B cell (primary cell): ENCODE measurements at regions not wholly inside any gene's neighbourhood (a gene's known extent, or its start where the extent isn't known, plus 50 kb on each side); places are given as distances from the start of the nearest gene placed in this dataset.

ENCODE experiments used
- ATAC-seq: fragments of 200-7000 bp; cut with Tn5 transposase; one replicate; pipeline ENCODE4 v1.10.0; 2021; ENCODE audit warnings: low read depth, mild to moderate bottlenecking, moderate number of reproducible peaks, moderate library complexity
- CTCF ChIA-PET: fragments of 350-600 bp; sonication (Branson Sonifier 250); formaldehyde crosslinking; loops from one replicate; lab custom pipeline; 2021; ENCODE audit warnings: antibody characterized with exemption, inconsistent platforms; lab: Charles Lee
- POLR2A ChIA-PET: fragments of 350-600 bp; sonication (Branson Sonifier 250); formaldehyde crosslinking; loops from one replicate; lab custom pipeline; 2021; ENCODE audit warnings: antibody characterized with exemption; lab: Charles Lee
- DNase-seq: peaks from one replicate; pipeline ENCODE4 v3.0.0; 2013
- H2AFZ ChIP-seq: 2 replicates; pipeline ENCODE4 v1.6.1; 2012; ENCODE audit warnings: mild to moderate bottlenecking, low read depth, low read length; ENCODE audit not compliant: insufficient read depth, poor library complexity, severe bottlenecking
- H3K27ac ChIP-seq, 2 donors: 1 replicate in 1 of 2; 2 replicates in 1 of 2; pipeline ENCODE4 v1.5.1; 2012 to 2013; ENCODE audit warnings: low read length in 2 of 2, mild to moderate bottlenecking in 2 of 2, moderate library complexity in 1 of 2
- H3K27me3 ChIP-seq, 4 experiments: fragments of 200-600 bp in 1 of 4; sonication (generic) in 1 of 4; replicated peaks in 1 of 4; 1 replicate in 2 of 4; 2 replicates in 2 of 4; pipeline versions ENCODE4 v1.6.1 to v1.7.0; 2013 to 2016; ENCODE audit warnings: low read length in 3 of 4, mild to moderate bottlenecking in 2 of 4, mixed read lengths in 1 of 4, moderate library complexity in 1 of 4; ENCODE audit not compliant: insufficient read depth in 4 of 4, control insufficient read depth in 3 of 4; ENCODE audit errors: control extremely low read depth in 1 of 4
- H3K36me3 ChIP-seq, 2 experiments: replicated peaks in 1 of 2; 1 replicate in 1 of 2; 2 replicates in 1 of 2; pipeline versions ENCODE4 v1.6.1 to v1.7.1; 2013; ENCODE audit warnings: low read length in 1 of 2; ENCODE audit not compliant: insufficient read depth in 2 of 2, control insufficient read depth in 1 of 2; ENCODE audit errors: control extremely low read depth in 1 of 2, extremely low read depth in 1 of 2
- H3K4me1 ChIP-seq, 2 donors: fragments of 200-600 bp in 1 of 2; sonication (generic) in 1 of 2; 1 replicate in 1 of 2; 2 replicates in 1 of 2; pipeline versions ENCODE4 v1.5.1 to v1.6.1; 2013 to 2017; ENCODE audit warnings: low read length in 2 of 2; ENCODE audit not compliant: control insufficient read depth in 2 of 2, insufficient read depth in 2 of 2
- H3K4me2 ChIP-seq: replicated peaks from 2 replicates; pipeline ENCODE3; 2012; ENCODE audit warnings: mild to moderate bottlenecking, low read depth, low read length; ENCODE audit not compliant: poor library complexity, severe bottlenecking
- H3K4me3 ChIP-seq, 5 experiments: fragments of 200-600 bp in 1 of 5; sonication (generic) in 1 of 5; 1 replicate in 3 of 5; 2 replicates in 2 of 5; pipeline versions ENCODE4 v1.5.1 to v1.7.0; 2011 to 2016; ENCODE audit warnings: low read length in 4 of 5, mild to moderate bottlenecking in 4 of 5, low read depth in 2 of 5, control low read depth in 1 of 5, moderate library complexity in 1 of 5; ENCODE audit not compliant: insufficient read depth in 1 of 5; ENCODE audit errors: control extremely low read depth in 1 of 5, extremely low read depth in 1 of 5
- H3K79me2 ChIP-seq: fragments of 200-600 bp; sonication (generic); one replicate; pipeline ENCODE4 v1.6.0; 2016; ENCODE audit warnings: low read length; ENCODE audit not compliant: control insufficient read depth, insufficient read depth
- H3K9ac ChIP-seq: fragments of 200-600 bp; sonication (generic); 2 replicates; pipeline ENCODE4 v1.6.1; 2017; ENCODE audit warnings: mild to moderate bottlenecking, low read length, moderate library complexity
- H3K9me3 ChIP-seq, 3 donors: one replicate each; pipeline versions ENCODE4 v1.6.1 to v1.7.1; 2013; ENCODE audit warnings: low read length in 2 of 3; ENCODE audit not compliant: control insufficient read depth in 2 of 3, insufficient read depth in 1 of 3; ENCODE audit errors: control extremely low read depth in 1 of 3
- H4K20me1 ChIP-seq: 2 replicates; pipeline ENCODE4 v1.6.0; 2012; ENCODE audit warnings: mild to moderate bottlenecking, low read length; ENCODE audit not compliant: insufficient read depth, control insufficient read depth, poor library complexity, severe bottlenecking
- H3K27ac Mint-ChIP-seq: one replicate; pipeline ENCODE4 v1.8.0; 2021; ENCODE audit warnings: mixed read lengths
- H3K27me3 Mint-ChIP-seq: one replicate; pipeline ENCODE4 v1.8.0; 2021; ENCODE audit warnings: mixed read lengths
- H3K4me1 Mint-ChIP-seq: one replicate; pipeline ENCODE4 v1.8.0; 2021; ENCODE audit warnings: mixed read lengths
- H3K4me3 Mint-ChIP-seq: one replicate; pipeline ENCODE4 v1.8.0; 2021; ENCODE audit warnings: mixed read lengths
- H3K9me3 Mint-ChIP-seq: one replicate; pipeline ENCODE4 v1.8.0; 2022; ENCODE audit warnings: mixed read lengths; ENCODE audit not compliant: insufficient read depth
- CTCF ChIP-seq: fragments of 200-600 bp; IDR thresholded peaks from one replicate; pipeline ENCODE4 v1.8.0; 2022; ENCODE audit warnings: antibody characterized with exemption, mild to moderate bottlenecking
- EZH2 ChIP-seq: IDR thresholded peaks from 2 replicates; pipeline ENCODE4 v1.6.1; 2012; ENCODE audit warnings: borderline replicate concordance, low read depth, mild to moderate bottlenecking, moderate library complexity, low read length; ENCODE audit not compliant: insufficient read depth, poor library complexity, severe bottlenecking
- WGBS: methylation state at CpG from one replicate; pipeline ENCODE4 v1.1.5; 2013; ENCODE audit warnings: missing lambda C conversion rate; ENCODE audit not compliant: insufficient coverage; 5-methylcytosine and 5-hydroxymethylcytosine counted together
- intact Hi-C: fragments of 100-400 bp; cut with micrococcal nuclease; formaldehyde crosslinking; loops from one replicate; pipeline ENCODE4 v1.10.0; 2022

- Histone ChIP-seq H3K9ac (no peak overlapping the region), H3K36me3 (no peaks in the 10 kb centered on the region), H2AFZ (no peak overlapping the region), H3K4me2 (no peak overlapping the region), H3K79me2 (no peaks in the 10 kb centered on the region), H3K9me3 (no peaks in the 10 kb centered on the region), H3K4me3 (no peak overlapping the region), H3K27ac (no peak overlapping the region), H3K27me3 (no peaks in the 10 kb centered on the region), H4K20me1 (no peaks in the 10 kb centered on the region), H3K4me1 (no peaks in the 10 kb centered on the region)
- Mint-ChIP-seq H3K4me3 (no peak overlapping the region), H3K4me1 (no peaks in the 10 kb centered on the region), H3K9me3 (no peaks in the 10 kb centered on the region), H3K27me3 (no peaks in the 10 kb centered on the region), H3K27ac (no peak overlapping the region)
- CTCF ChIA-PET, result interaction anchor here (1.0 kb wide), 1 partner anchor 11 kb away, joined by 3 read pairs; no protein-coding TSS in a partner anchor
- ATAC-seq (no peak), DNase-seq (no peak)
- no CpG with 5 or more reads among the region's 1 CpG for WGBS
- intact Hi-C loops, result no loop called here
- no peak for TF ChIP-seq CTCF
- TF ChIP-seq EZH2, result no peak
- POLR2A ChIA-PET, result no interaction called here
Measured at GRCh38 chr7:113410796-113411195, 292.4 kb upstream of the SMIM30 start.

- no peaks in the 10 kb centered on the region for H4K20me1 ChIP-seq
- H3K36me3 ChIP-seq, result no peaks in the 10 kb centered on the region
- WGBS, result 33% methylated on average over 1 of the region's 1 CpG
- intact Hi-C loops, result no loop called here
- no peak overlapping the region for H3K4me3 Mint-ChIP-seq
- H3K4me1 ChIP-seq, result no peaks in the 10 kb centered on the region
- H3K4me1 Mint-ChIP-seq, result no peaks in the 10 kb centered on the region
- H3K27me3 Mint-ChIP-seq, result peaks cover 6% of the 10 kb centered on the region
- no peaks in the 10 kb centered on the region for H3K79me2 ChIP-seq
- H3K4me3 ChIP-seq, result no peak overlapping the region
- ChIA-PET POLR2A (no interaction called here), CTCF (interaction anchor here (1.4 kb wide), 1 partner anchor 13 kb away, joined by 3 read pairs; no protein-coding TSS in a partner anchor)
- TF ChIP-seq CTCF (no peak), EZH2 (no peak)
- no peak overlapping the region for H2AFZ ChIP-seq
- H3K4me2 ChIP-seq, result no peak overlapping the region
- H3K9ac ChIP-seq, result no peak overlapping the region
- DNase-seq (no peak), ATAC-seq (no peak)
- H3K9me3 ChIP-seq, result no peaks in the 10 kb centered on the region
- no peak overlapping the region for H3K27ac ChIP-seq
- H3K9me3 Mint-ChIP-seq, result no peaks in the 10 kb centered on the region
- no peak overlapping the region for H3K27ac Mint-ChIP-seq
- H3K27me3 ChIP-seq, result no peaks in the 10 kb centered on the region
Measured at GRCh38 chr7:113408999-113409398, 290.6 kb upstream of the SMIM30 start.
